Tibial nerve (tissue), 4 donors: ENCODE measurements at regions not wholly inside any gene's neighbourhood (a gene's known extent, or its start where the extent isn't known, plus 50 kb on each side); places are given as distances from the start of the nearest gene placed in this dataset.

Source experiments
- EP300 ChIP-seq, 2 donors: sonication (generic); formaldehyde crosslinking; IDR thresholded peaks; one replicate each; pipeline ENCODE4 v1.6.1; 2017; ENCODE audit warnings: antibody characterized with exemption in 2 of 2, mild to moderate bottlenecking in 1 of 2
- POLR2A ChIP-seq, 2 donors: fragments of 450-650 bp; IDR thresholded peaks; one replicate each; pipeline ENCODE4 v1.6.1; 2017; ENCODE audit warnings: antibody characterized with exemption in 2 of 2, mild to moderate bottlenecking in 2 of 2, moderate library complexity in 2 of 2
- TF ChIP-seq, protein P1 (sequence below), 5 experiments: fragments of 200-600 bp in 3 of 5; fragments of 450-650 bp in 2 of 5; sonication (generic) in 3 of 5; IDR thresholded peaks; one replicate each; pipeline ENCODE4 v1.5.1; 2016 to 2019; ENCODE audit warnings: antibody characterized with exemption in 5 of 5, mild to moderate bottlenecking in 3 of 5, moderate library complexity in 2 of 5

- TF ChIP-seq, protein P1, sequence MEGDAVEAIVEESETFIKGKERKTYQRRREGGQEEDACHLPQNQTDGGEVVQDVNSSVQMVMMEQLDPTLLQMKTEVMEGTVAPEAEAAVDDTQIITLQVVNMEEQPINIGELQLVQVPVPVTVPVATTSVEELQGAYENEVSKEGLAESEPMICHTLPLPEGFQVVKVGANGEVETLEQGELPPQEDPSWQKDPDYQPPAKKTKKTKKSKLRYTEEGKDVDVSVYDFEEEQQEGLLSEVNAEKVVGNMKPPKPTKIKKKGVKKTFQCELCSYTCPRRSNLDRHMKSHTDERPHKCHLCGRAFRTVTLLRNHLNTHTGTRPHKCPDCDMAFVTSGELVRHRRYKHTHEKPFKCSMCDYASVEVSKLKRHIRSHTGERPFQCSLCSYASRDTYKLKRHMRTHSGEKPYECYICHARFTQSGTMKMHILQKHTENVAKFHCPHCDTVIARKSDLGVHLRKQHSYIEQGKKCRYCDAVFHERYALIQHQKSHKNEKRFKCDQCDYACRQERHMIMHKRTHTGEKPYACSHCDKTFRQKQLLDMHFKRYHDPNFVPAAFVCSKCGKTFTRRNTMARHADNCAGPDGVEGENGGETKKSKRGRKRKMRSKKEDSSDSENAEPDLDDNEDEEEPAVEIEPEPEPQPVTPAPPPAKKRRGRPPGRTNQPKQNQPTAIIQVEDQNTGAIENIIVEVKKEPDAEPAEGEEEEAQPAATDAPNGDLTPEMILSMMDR (IDR thresholded peaks at IDR 0.05): no peak
- TF ChIP-seq POLR2A (IDR thresholded peaks at IDR 0.05) (no peak), EP300 (IDR thresholded peaks at IDR 0.05) (no peak)
These were observed 513.6 kb upstream of the PTCHD4 start for GRCh38 chr6:48624631-48625030.
